GM12892 (cell line): ENCODE measurements at regions not wholly inside any gene's neighbourhood (a gene's known extent, or its start where the extent isn't known, plus 50 kb on each side); places are given as distances from the start of the nearest gene placed in this dataset.

Source experiments
- POLR2A ChIP-seq: IDR thresholded peaks from 2 replicates; pipeline ENCODE4 v1.6.1; 2011; ENCODE audit warnings: low read depth, low read length, control low read depth
- POLR2AphosphoS5 ChIP-seq: IDR thresholded peaks from 2 replicates; pipeline ENCODE4 v1.6.1; 2011; ENCODE audit warnings: low read depth, low read length, control low read depth

DNA sequence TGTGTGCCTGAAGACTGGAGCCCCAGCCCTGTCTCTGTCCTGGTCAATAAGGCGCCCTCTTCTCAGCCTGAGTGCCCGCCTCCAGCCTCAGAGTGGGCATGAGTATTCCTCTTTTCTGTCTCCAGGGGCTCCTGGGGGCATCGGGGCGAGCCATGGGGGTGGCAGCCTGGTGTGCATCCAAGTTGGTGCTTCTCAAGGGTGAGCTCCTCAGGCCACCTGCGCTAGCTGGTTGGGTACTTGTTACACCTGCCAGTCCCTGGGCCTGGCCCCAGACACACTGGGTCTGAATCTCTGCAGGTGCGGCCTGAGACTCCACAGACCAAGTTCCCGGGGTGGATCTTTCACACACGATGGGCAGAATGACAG lies 168.6 kb upstream of the B3GAT1 start:
- TF ChIP-seq POLR2AphosphoS5 (no peak), POLR2A (no peak)
